GM23338 (cell line): ENCODE measurements at regions not wholly inside any gene's neighbourhood (a gene's known extent, or its start where the extent isn't known, plus 50 kb on each side); places are given as distances from the start of the nearest gene placed in this dataset.

Experiments
- ATAC-seq: fragments of 200-7000 bp; cut with Tn5 transposase; 3 replicates; pipeline ENCODE4 v1.9.1; 2020
- DNase-seq: peaks from one replicate; pipeline ENCODE4 v3.0.0-alpha.2; 2015; ENCODE audit warnings: low spot score
- H2AFZ ChIP-seq: fragments of 200-600 bp; sonication (generic); 2 replicates; pipeline ENCODE4 v1.8.0; 2016; ENCODE audit warnings: antibody characterized with exemption, mild to moderate bottlenecking, moderate library complexity
- H3F3A ChIP-seq: fragments of 200-600 bp; sonication (generic); replicated peaks from 2 replicates; pipeline ENCODE4 v1.8.0; 2017; ENCODE audit warnings: antibody characterized with exemption, mixed run types, low read depth
- H3K27ac ChIP-seq: fragments of 200-600 bp; sonication (generic); 2 replicates; pipeline ENCODE4 v1.6.1; 2016; ENCODE audit warnings: low read depth
- H3K27me3 ChIP-seq: fragments of 200-600 bp; sonication (generic); 2 replicates; pipeline ENCODE4 v1.8.0; 2016; ENCODE audit warnings: mild to moderate bottlenecking, mixed run types, moderate library complexity; ENCODE audit not compliant: insufficient read depth
- H3K36me3 ChIP-seq: fragments of 200-600 bp; sonication (generic); 2 replicates; pipeline ENCODE4 v1.8.0; 2016; ENCODE audit warnings: mild to moderate bottlenecking; ENCODE audit not compliant: insufficient read depth
- H3K4me1 ChIP-seq: fragments of 200-600 bp; sonication (generic); 2 replicates; pipeline ENCODE4 v1.8.0; 2016; ENCODE audit warnings: mild to moderate bottlenecking, moderate library complexity; ENCODE audit not compliant: insufficient read depth
- H3K4me2 ChIP-seq: fragments of 200-600 bp; sonication (generic); 2 replicates; pipeline ENCODE4 v1.7.1; 2017; ENCODE audit warnings: mixed run types
- H3K4me3 ChIP-seq: fragments of 200-600 bp; sonication (generic); 2 replicates; pipeline ENCODE4 v1.6.1; 2016; ENCODE audit warnings: mixed run types
- H3K79me2 ChIP-seq: fragments of 200-600 bp; sonication (generic); replicated peaks from 2 replicates; pipeline ENCODE4 v1.8.0; 2017; ENCODE audit warnings: mild to moderate bottlenecking; ENCODE audit not compliant: insufficient read depth
- H3K9me2 ChIP-seq: fragments of 200-600 bp; sonication (generic); 2 replicates; pipeline ENCODE4 v1.8.0; 2017; ENCODE audit not compliant: insufficient read depth
- H4K20me1 ChIP-seq: fragments of 200-600 bp; sonication (generic); replicated peaks from 2 replicates; pipeline ENCODE4 v1.8.0; 2017; ENCODE audit warnings: mild to moderate bottlenecking; ENCODE audit not compliant: insufficient read depth
- H3K27ac Mint-ChIP-seq: 2 replicates; pipeline ENCODE4 v1.8.0; 2020; ENCODE audit warnings: inconsistent platforms, mild to moderate bottlenecking, moderate library complexity, mixed read lengths
- H3K27me3 Mint-ChIP-seq: 3 replicates; pipeline ENCODE4 v1.8.0; 2022; ENCODE audit warnings: low read depth, mild to moderate bottlenecking, moderate library complexity, mixed read lengths, inconsistent platforms; ENCODE audit not compliant: insufficient read depth, poor library complexity
- H3K36me3 Mint-ChIP-seq: 3 replicates; pipeline ENCODE4 v1.8.0; 2021; ENCODE audit warnings: low read depth, mild to moderate bottlenecking, inconsistent platforms, moderate library complexity, mixed read lengths
- H3K4me1 Mint-ChIP-seq: 3 replicates; pipeline ENCODE4 v1.8.0; 2020; ENCODE audit warnings: mild to moderate bottlenecking, inconsistent platforms, mixed read lengths
- H3K4me3 Mint-ChIP-seq: 3 replicates; pipeline ENCODE4 v1.8.0; 2021; ENCODE audit warnings: moderate library complexity, mild to moderate bottlenecking, inconsistent platforms, mixed read lengths
- H3K9me3 Mint-ChIP-seq: 3 replicates; pipeline ENCODE4 v1.8.0; 2020; ENCODE audit warnings: moderate library complexity, mild to moderate bottlenecking, inconsistent platforms, mixed read lengths
- CREB1 ChIP-seq: fragments of 250-450 bp; sonication (Bioruptor Pico); IDR thresholded peaks from 2 replicates; pipeline ENCODE4 v1.5.0; 2020; ENCODE audit warnings: low read depth, mild to moderate bottlenecking, moderate library complexity
- EZH2 ChIP-seq: fragments of 200-600 bp; sonication (generic); IDR thresholded peaks from one replicate; pipeline ENCODE4 v1.8.0; 2017; ENCODE audit warnings: antibody characterized with exemption, mild to moderate bottlenecking, low read depth; ENCODE audit not compliant: unreplicated experiment
- EZH2phosphoT487 ChIP-seq: fragments of 200-600 bp; sonication (generic); IDR thresholded peaks from one replicate; pipeline ENCODE4 v1.8.1; 2018; ENCODE audit warnings: antibody characterized with exemption; ENCODE audit not compliant: unreplicated experiment
- JUNB ChIP-seq: IDR thresholded peaks from one replicate; pipeline ENCODE4 v1.6.1; 2016; ENCODE audit warnings: antibody characterized with exemption; ENCODE audit not compliant: unreplicated experiment
- NANOG ChIP-seq: IDR thresholded peaks from 2 replicates; pipeline ENCODE4 v1.6.1; 2016; ENCODE audit warnings: antibody characterized with exemption, borderline replicate concordance
- POLR2AphosphoS5 ChIP-seq: IDR thresholded peaks from 2 replicates; pipeline ENCODE4 v1.6.1; 2016; ENCODE audit warnings: antibody characterized with exemption, low read depth
- STAT1 ChIP-seq: IDR thresholded peaks from one replicate; pipeline ENCODE4 v1.6.1; 2016; ENCODE audit warnings: antibody characterized with exemption; ENCODE audit not compliant: unreplicated experiment
- ZNF114 ChIP-seq: fragments of 250-450 bp; sonication (Bioruptor Pico); IDR thresholded peaks from 2 replicates; pipeline ENCODE4 v1.5.0; 2020; ENCODE audit warnings: mild to moderate bottlenecking, moderate library complexity
- ZNF331 ChIP-seq: fragments of 250-450 bp; sonication (Bioruptor Pico); IDR thresholded peaks from 2 replicates; pipeline ENCODE4 v1.5.0; 2020; ENCODE audit warnings: low read depth, mild to moderate bottlenecking, moderate library complexity
- TF ChIP-seq, protein P1 (sequence below): IDR thresholded peaks from 2 replicates; pipeline ENCODE4 v1.6.1; 2016; ENCODE audit warnings: antibody characterized with exemption
- TF ChIP-seq, protein P2 (sequence below), 2 experiments: fragments of 200-600 bp in 1 of 2; sonication (generic) in 1 of 2; conservative IDR thresholded peaks; 2 replicates each; pipeline versions ENCODE4 v1.5.1 to v1.6.1; 2016 to 2017; ENCODE audit warnings: antibody characterized with exemption in 2 of 2, low read depth in 2 of 2, mild to moderate bottlenecking in 2 of 2, moderate library complexity in 1 of 2
- TF ChIP-seq, protein P3 (sequence below): IDR thresholded peaks from one replicate; pipeline ENCODE4 v1.6.1; 2018; ENCODE audit warnings: antibody characterized with exemption; ENCODE audit not compliant: unreplicated experiment
- TF ChIP-seq, protein P4 (sequence below): fragments of 250-450 bp; sonication (Bioruptor Pico); IDR thresholded peaks from 2 replicates; pipeline ENCODE4 v1.5.0; 2020; ENCODE audit warnings: mild to moderate bottlenecking, moderate library complexity

DNA sequence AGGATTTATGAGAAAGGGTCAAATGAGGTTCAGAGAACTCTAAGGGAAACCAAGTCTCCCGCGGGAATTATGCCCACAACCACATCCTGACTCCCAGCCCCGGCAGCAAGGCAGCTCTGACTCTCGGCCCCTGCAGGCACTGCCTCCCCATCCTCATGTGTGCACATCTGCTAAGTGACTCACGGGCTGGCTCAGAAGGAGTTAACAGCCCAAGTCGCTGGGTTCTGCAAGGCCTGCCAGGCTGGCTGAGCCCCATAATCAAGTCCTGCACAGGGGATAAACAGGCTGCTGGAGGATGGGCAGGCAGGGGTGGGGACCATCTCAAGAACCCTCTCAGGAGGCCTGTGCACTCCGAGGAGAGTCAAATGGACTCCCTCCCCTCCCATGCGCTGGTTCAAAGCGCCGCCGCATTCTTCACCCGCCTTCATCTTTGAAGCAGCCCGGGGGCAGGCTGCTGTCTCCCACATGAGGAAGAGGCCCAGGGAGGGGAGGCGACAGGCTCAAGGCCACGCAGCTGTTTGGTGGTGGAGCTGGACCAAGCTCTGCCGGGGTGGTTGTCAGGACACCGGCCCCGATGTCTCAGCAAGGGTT, 344.3 kb downstream of the MATN1 start:
- H3K27ac Mint-ChIP-seq = no peak overlapping the region
- peaks cover 3% of the 10 kb centered on the region; the same call in 2 of the 3 replicates for H3K4me1 Mint-ChIP-seq
- no peaks in the 10 kb centered on the region for H3K4me1 ChIP-seq
- no peak overlapping the region for H3K4me3 Mint-ChIP-seq
- no peaks in the 10 kb centered on the region for H3K9me3 Mint-ChIP-seq
- no peak overlapping the region for H3K27ac ChIP-seq
- ATAC-seq (no peak), DNase-seq (no peak)
- no peak overlapping the region for H3K4me2 ChIP-seq
- no peaks in the 10 kb centered on the region for H3K27me3 ChIP-seq
- H3K4me3 ChIP-seq = no peak overlapping the region
- TF ChIP-seq EZH2phosphoT487 = no peak
- TF ChIP-seq, protein P1, sequence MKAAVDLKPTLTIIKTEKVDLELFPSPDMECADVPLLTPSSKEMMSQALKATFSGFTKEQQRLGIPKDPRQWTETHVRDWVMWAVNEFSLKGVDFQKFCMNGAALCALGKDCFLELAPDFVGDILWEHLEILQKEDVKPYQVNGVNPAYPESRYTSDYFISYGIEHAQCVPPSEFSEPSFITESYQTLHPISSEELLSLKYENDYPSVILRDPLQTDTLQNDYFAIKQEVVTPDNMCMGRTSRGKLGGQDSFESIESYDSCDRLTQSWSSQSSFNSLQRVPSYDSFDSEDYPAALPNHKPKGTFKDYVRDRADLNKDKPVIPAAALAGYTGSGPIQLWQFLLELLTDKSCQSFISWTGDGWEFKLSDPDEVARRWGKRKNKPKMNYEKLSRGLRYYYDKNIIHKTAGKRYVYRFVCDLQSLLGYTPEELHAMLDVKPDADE = no peak
- no peak for TF ChIP-seq POLR2AphosphoS5
- no peak for TF ChIP-seq JUNB
- TF ChIP-seq STAT1 = no peak
- TF ChIP-seq, protein P2, sequence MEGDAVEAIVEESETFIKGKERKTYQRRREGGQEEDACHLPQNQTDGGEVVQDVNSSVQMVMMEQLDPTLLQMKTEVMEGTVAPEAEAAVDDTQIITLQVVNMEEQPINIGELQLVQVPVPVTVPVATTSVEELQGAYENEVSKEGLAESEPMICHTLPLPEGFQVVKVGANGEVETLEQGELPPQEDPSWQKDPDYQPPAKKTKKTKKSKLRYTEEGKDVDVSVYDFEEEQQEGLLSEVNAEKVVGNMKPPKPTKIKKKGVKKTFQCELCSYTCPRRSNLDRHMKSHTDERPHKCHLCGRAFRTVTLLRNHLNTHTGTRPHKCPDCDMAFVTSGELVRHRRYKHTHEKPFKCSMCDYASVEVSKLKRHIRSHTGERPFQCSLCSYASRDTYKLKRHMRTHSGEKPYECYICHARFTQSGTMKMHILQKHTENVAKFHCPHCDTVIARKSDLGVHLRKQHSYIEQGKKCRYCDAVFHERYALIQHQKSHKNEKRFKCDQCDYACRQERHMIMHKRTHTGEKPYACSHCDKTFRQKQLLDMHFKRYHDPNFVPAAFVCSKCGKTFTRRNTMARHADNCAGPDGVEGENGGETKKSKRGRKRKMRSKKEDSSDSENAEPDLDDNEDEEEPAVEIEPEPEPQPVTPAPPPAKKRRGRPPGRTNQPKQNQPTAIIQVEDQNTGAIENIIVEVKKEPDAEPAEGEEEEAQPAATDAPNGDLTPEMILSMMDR (conservative IDR thresholded peaks at IDR 0.05; ENCODE audit: low read depth in 2 of 2) = no peak
- TF ChIP-seq, protein P3, sequence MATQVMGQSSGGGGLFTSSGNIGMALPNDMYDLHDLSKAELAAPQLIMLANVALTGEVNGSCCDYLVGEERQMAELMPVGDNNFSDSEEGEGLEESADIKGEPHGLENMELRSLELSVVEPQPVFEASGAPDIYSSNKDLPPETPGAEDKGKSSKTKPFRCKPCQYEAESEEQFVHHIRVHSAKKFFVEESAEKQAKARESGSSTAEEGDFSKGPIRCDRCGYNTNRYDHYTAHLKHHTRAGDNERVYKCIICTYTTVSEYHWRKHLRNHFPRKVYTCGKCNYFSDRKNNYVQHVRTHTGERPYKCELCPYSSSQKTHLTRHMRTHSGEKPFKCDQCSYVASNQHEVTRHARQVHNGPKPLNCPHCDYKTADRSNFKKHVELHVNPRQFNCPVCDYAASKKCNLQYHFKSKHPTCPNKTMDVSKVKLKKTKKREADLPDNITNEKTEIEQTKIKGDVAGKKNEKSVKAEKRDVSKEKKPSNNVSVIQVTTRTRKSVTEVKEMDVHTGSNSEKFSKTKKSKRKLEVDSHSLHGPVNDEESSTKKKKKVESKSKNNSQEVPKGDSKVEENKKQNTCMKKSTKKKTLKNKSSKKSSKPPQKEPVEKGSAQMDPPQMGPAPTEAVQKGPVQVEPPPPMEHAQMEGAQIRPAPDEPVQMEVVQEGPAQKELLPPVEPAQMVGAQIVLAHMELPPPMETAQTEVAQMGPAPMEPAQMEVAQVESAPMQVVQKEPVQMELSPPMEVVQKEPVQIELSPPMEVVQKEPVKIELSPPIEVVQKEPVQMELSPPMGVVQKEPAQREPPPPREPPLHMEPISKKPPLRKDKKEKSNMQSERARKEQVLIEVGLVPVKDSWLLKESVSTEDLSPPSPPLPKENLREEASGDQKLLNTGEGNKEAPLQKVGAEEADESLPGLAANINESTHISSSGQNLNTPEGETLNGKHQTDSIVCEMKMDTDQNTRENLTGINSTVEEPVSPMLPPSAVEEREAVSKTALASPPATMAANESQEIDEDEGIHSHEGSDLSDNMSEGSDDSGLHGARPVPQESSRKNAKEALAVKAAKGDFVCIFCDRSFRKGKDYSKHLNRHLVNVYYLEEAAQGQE = no peak
- TF ChIP-seq ZNF331 (CRISPR knock-in tag) = no peak
- no peak for TF ChIP-seq CREB1 (CRISPR knock-in tag)
- TF ChIP-seq, protein P4, sequence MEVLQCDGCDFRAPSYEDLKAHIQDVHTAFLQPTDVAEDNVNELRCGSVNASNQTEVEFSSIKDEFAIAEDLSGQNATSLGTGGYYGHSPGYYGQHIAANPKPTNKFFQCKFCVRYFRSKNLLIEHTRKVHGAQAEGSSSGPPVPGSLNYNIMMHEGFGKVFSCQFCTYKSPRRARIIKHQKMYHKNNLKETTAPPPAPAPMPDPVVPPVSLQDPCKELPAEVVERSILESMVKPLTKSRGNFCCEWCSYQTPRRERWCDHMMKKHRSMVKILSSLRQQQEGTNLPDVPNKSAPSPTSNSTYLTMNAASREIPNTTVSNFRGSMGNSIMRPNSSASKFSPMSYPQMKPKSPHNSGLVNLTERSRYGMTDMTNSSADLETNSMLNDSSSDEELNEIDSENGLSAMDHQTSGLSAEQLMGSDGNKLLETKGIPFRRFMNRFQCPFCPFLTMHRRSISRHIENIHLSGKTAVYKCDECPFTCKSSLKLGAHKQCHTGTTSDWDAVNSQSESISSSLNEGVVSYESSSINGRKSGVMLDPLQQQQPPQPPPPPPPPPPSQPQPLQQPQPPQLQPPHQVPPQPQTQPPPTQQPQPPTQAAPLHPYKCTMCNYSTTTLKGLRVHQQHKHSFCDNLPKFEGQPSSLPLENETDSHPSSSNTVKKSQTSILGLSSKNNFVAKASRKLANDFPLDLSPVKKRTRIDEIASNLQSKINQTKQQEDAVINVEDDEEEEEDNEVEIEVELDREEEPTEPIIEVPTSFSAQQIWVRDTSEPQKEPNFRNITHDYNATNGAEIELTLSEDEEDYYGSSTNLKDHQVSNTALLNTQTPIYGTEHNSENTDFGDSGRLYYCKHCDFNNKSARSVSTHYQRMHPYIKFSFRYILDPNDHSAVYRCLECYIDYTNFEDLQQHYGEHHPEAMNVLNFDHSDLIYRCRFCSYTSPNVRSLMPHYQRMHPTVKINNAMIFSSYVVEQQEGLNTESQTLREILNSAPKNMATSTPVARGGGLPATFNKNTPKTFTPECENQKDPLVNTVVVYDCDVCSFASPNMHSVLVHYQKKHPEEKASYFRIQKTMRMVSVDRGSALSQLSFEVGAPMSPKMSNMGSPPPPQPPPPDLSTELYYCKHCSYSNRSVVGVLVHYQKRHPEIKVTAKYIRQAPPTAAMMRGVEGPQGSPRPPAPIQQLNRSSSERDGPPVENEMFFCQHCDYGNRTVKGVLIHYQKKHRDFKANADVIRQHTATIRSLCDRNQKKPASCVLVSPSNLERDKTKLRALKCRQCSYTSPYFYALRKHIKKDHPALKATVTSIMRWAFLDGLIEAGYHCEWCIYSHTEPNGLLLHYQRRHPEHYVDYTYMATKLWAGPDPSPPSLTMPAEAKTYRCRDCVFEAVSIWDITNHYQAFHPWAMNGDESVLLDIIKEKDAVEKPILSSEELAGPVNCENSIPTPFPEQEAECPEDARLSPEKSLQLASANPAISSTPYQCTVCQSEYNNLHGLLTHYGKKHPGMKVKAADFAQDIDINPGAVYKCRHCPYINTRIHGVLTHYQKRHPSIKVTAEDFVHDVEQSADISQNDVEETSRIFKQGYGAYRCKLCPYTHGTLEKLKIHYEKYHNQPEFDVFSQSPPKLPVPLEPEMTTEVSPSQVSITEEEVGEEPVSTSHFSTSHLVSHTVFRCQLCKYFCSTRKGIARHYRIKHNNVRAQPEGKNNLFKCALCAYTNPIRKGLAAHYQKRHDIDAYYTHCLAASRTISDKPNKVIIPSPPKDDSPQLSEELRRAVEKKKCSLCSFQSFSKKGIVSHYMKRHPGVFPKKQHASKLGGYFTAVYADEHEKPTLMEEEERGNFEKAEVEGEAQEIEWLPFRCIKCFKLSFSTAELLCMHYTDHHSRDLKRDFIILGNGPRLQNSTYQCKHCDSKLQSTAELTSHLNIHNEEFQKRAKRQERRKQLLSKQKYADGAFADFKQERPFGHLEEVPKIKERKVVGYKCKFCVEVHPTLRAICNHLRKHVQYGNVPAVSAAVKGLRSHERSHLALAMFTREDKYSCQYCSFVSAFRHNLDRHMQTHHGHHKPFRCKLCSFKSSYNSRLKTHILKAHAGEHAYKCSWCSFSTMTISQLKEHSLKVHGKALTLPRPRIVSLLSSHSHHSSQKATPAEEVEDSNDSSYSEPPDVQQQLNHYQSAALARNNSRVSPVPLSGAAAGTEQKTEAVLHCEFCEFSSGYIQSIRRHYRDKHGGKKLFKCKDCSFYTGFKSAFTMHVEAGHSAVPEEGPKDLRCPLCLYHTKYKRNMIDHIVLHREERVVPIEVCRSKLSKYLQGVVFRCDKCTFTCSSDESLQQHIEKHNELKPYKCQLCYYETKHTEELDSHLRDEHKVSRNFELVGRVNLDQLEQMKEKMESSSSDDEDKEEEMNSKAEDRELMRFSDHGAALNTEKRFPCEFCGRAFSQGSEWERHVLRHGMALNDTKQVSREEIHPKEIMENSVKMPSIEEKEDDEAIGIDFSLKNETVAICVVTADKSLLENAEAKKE (CRISPR knock-in tag) = no peak
- no peak for TF ChIP-seq EZH2
- TF ChIP-seq ZNF114 (CRISPR knock-in tag) = no peak
- no peak for TF ChIP-seq NANOG
- peak overlapping the region; percentile 28; the same call in 1 of the 2 replicates for H2AFZ ChIP-seq
- H3F3A ChIP-seq = no peaks in the 10 kb centered on the region
- no peaks in the 10 kb centered on the region for H3K36me3 ChIP-seq
- H4K20me1 ChIP-seq = no peaks in the 10 kb centered on the region
- no peaks in the 10 kb centered on the region for H3K79me2 ChIP-seq
- no peaks in the 10 kb centered on the region for H3K36me3 Mint-ChIP-seq
- peaks cover 2% of the 10 kb centered on the region for H3K27me3 Mint-ChIP-seq
- no peaks in the 10 kb centered on the region for H3K9me2 ChIP-seq
